CD4-positive, CD25-positive, alpha-beta regulatory T cell (primary cell): ENCODE measurements at regions not wholly inside any gene's neighbourhood (a gene's known extent, or its start where the extent isn't known, plus 50 kb on each side); places are given as distances from the start of the nearest gene placed in this dataset.
A peak's percentile ranks its signal among the peaks of the same experiment; 100 is the strongest.

Experiments
- ATAC-seq, 2 donors: fragments of 150-1000 bp; cut with Tn5 transposase; one replicate each; pipeline ENCODE4 v1.10.0; 2021; ENCODE audit warnings: low read depth in 2 of 2, moderate number of reproducible peaks in 2 of 2, moderate library complexity in 1 of 2
- DNase-seq, 3 donors: peaks; one replicate each; pipeline versions ENCODE4 v3.0.0 to v3.0.0-alpha.2; 2012 to 2022; ENCODE audit warnings: mixed read lengths in 1 of 3
- H3K27ac ChIP-seq: one replicate; pipeline ENCODE4 v1.7.0; 2013; ENCODE audit warnings: mild to moderate bottlenecking, low read length; ENCODE audit not compliant: insufficient read depth, poor library complexity, severe bottlenecking
- H3K27me3 ChIP-seq: one replicate; pipeline ENCODE4 v1.7.0; 2013; ENCODE audit warnings: low read length; ENCODE audit not compliant: control insufficient read depth, insufficient read depth
- H3K36me3 ChIP-seq: one replicate; pipeline ENCODE4 v1.7.0; 2013; ENCODE audit warnings: mild to moderate bottlenecking, low read length, moderate library complexity; ENCODE audit not compliant: control insufficient read depth, insufficient read depth
- H3K4me1 ChIP-seq: 2 replicates; pipeline ENCODE4 v1.7.0; 2013; ENCODE audit warnings: mild to moderate bottlenecking, low read length; ENCODE audit not compliant: insufficient read depth, control insufficient read depth, poor library complexity, severe bottlenecking
- H3K4me3 ChIP-seq: one replicate; pipeline ENCODE4 v1.7.0; 2013; ENCODE audit warnings: low read depth, mild to moderate bottlenecking, low read length, moderate library complexity
- H3K9me3 ChIP-seq, 2 experiments: 1 replicate in 1 of 2; 2 replicates in 1 of 2; pipeline ENCODE4 v1.7.0; 2013; ENCODE audit warnings: low read length in 2 of 2, mild to moderate bottlenecking in 1 of 2, moderate library complexity in 1 of 2; ENCODE audit not compliant: control insufficient read depth in 2 of 2
- H3K27ac Mint-ChIP-seq, 3 donors: one replicate each; pipeline ENCODE4 v1.8.0; 2020 to 2022; ENCODE audit warnings: mild to moderate bottlenecking in 3 of 3, mixed read lengths in 3 of 3, moderate library complexity in 2 of 3
- H3K27me3 Mint-ChIP-seq: one replicate; pipeline ENCODE4 v1.8.0; 2022; ENCODE audit warnings: mild to moderate bottlenecking, mixed read lengths
- H3K36me3 Mint-ChIP-seq: one replicate; pipeline ENCODE4 v1.8.0; 2020; ENCODE audit warnings: mixed read lengths
- H3K4me1 Mint-ChIP-seq, 4 donors: one replicate each; pipeline ENCODE4 v1.8.0; 2020 to 2022; ENCODE audit warnings: mixed read lengths in 4 of 4, mild to moderate bottlenecking in 1 of 4
- H3K4me3 Mint-ChIP-seq, 4 donors: one replicate each; pipeline ENCODE4 v1.8.0; 2020 to 2022; ENCODE audit warnings: mild to moderate bottlenecking in 4 of 4, mixed read lengths in 4 of 4, moderate library complexity in 3 of 4
- H3K9me3 Mint-ChIP-seq, 7 donors: one replicate each; pipeline ENCODE4 v1.8.0; 2020 to 2022; ENCODE audit warnings: mixed read lengths in 7 of 7, mild to moderate bottlenecking in 3 of 7, moderate library complexity in 2 of 7

- ATAC-seq (no peak), DNase-seq (no peak)
- Mint-ChIP-seq H3K27me3 (peaks cover 4% of the 10 kb centered on the region), H3K4me3 (no peak overlapping the region), H3K36me3 (no peaks in the 10 kb centered on the region), H3K9me3 (peaks cover 0 to 2% (median 1%) of the 10 kb centered on the region in 7 donors), H3K4me1 (peaks cover 0 to 8% (median 4%) of the 10 kb centered on the region in 4 donors), H3K27ac (no peak overlapping the region)
- H3K36me3 ChIP-seq: no peaks in the 10 kb centered on the region
- H3K27me3 ChIP-seq: no peaks in the 10 kb centered on the region
- no peaks in the 10 kb centered on the region for H3K4me1 ChIP-seq
- no peak overlapping the region for H3K4me3 ChIP-seq
- no peaks in the 10 kb centered on the region for H3K9me3 ChIP-seq
- H3K27ac ChIP-seq: no peak overlapping the region
These were observed 84.3 kb downstream of the SPRY1 start for GRCh38 chr4:123480706-123481418.

GRCh38 chr4:123481717-123482116 is 85.1 kb downstream of the SPRY1 start:
- no peaks in the 10 kb centered on the region for H3K36me3 Mint-ChIP-seq
- Histone ChIP-seq H3K27ac (no peak overlapping the region), H3K27me3 (no peaks in the 10 kb centered on the region), H3K9me3 (no peaks in the 10 kb centered on the region), H3K4me3 (no peak overlapping the region), H3K4me1 (no peaks in the 10 kb centered on the region), H3K36me3 (no peaks in the 10 kb centered on the region)
- H3K9me3 Mint-ChIP-seq: peaks cover 0 to 2% (median 0%) of the 10 kb centered on the region in 7 donors
- H3K27me3 Mint-ChIP-seq: peaks cover 4% of the 10 kb centered on the region
- ATAC-seq: no peak
- H3K27ac Mint-ChIP-seq: no peak overlapping the region
- peaks cover 0 to 8% (median 4%) of the 10 kb centered on the region in 4 donors for H3K4me1 Mint-ChIP-seq
- DNase-seq: no peak
- H3K4me3 Mint-ChIP-seq: no peak overlapping the region

- peaks cover 0 to 2% (median 0%) of the 10 kb centered on the region in 7 donors for H3K9me3 Mint-ChIP-seq
- H3K4me1 ChIP-seq: no peaks in the 10 kb centered on the region
- no peak overlapping the region for H3K4me3 ChIP-seq
- no peaks in the 10 kb centered on the region for H3K36me3 Mint-ChIP-seq
- no peak for DNase-seq
- H3K27me3 ChIP-seq: no peaks in the 10 kb centered on the region
- H3K27ac Mint-ChIP-seq: no peak overlapping the region
- H3K27ac ChIP-seq: no peak overlapping the region
- H3K36me3 ChIP-seq: no peaks in the 10 kb centered on the region
- ATAC-seq: no peak
- peaks cover 4% of the 10 kb centered on the region for H3K27me3 Mint-ChIP-seq
- no peak overlapping the region for H3K4me3 Mint-ChIP-seq
- peaks cover 0 to 1% (median 0%) of the 10 kb centered on the region in 4 donors for H3K4me1 Mint-ChIP-seq
- H3K9me3 ChIP-seq: no peaks in the 10 kb centered on the region
These were observed 87.8 kb downstream of the SPRY1 start for GRCh38 chr4:123484291-123484926.

- H3K27ac Mint-ChIP-seq: no peak overlapping the region
- Histone ChIP-seq H3K4me3 (no peak overlapping the region), H3K4me1 (no peaks in the 10 kb centered on the region), H3K9me3 (no peaks in the 10 kb centered on the region), H3K27me3 (no peaks in the 10 kb centered on the region), H3K36me3 (no peaks in the 10 kb centered on the region), H3K27ac (no peak overlapping the region)
- H3K36me3 Mint-ChIP-seq: no peaks in the 10 kb centered on the region
- H3K27me3 Mint-ChIP-seq: peaks cover 4% of the 10 kb centered on the region
- peak overlapping the region in 1 of 4 donors; percentile 87 for H3K4me3 Mint-ChIP-seq
- no peaks in the 10 kb centered on the region for H3K4me1 Mint-ChIP-seq
- ATAC-seq (no peak), DNase-seq (no peak)
- peaks cover 0 to 2% (median 0%) of the 10 kb centered on the region in 7 donors for H3K9me3 Mint-ChIP-seq
These were observed 89.0 kb downstream of the SPRY1 start for GRCh38 chr4:123485601-123486000.

GRCh38 chr4:123488916-123489315 is 92.3 kb downstream of the SPRY1 start:
- H3K9me3 ChIP-seq: no peaks in the 10 kb centered on the region
- H3K4me1 Mint-ChIP-seq: no peaks in the 10 kb centered on the region
- peaks cover 0 to 2% (median 0%) of the 10 kb centered on the region in 7 donors for H3K9me3 Mint-ChIP-seq
- no peak for ATAC-seq
- H3K4me3 ChIP-seq: no peak overlapping the region
- H3K27me3 Mint-ChIP-seq: no peaks in the 10 kb centered on the region
- no peak overlapping the region for H3K27ac ChIP-seq
- no peaks in the 10 kb centered on the region for H3K36me3 Mint-ChIP-seq
- no peak overlapping the region for H3K27ac Mint-ChIP-seq
- H3K27me3 ChIP-seq: no peaks in the 10 kb centered on the region
- no peak overlapping the region for H3K4me3 Mint-ChIP-seq
- H3K36me3 ChIP-seq: no peaks in the 10 kb centered on the region
- H3K4me1 ChIP-seq: no peaks in the 10 kb centered on the region
- no peak for DNase-seq

GRCh38 chr4:123495530-123495929 is 98.9 kb downstream of the SPRY1 start:
- Histone ChIP-seq H3K36me3 (no peaks in the 10 kb centered on the region), H3K4me3 (no peak overlapping the region), H3K9me3 (no peaks in the 10 kb centered on the region), H3K27ac (no peak overlapping the region), H3K4me1 (no peaks in the 10 kb centered on the region), H3K27me3 (no peaks in the 10 kb centered on the region)
- ATAC-seq (no peak), DNase-seq (no peak)
- Mint-ChIP-seq H3K27ac (no peak overlapping the region), H3K9me3 (peaks cover 0 to 3% (median 0%) of the 10 kb centered on the region in 7 donors), H3K27me3 (no peaks in the 10 kb centered on the region), H3K36me3 (no peaks in the 10 kb centered on the region), H3K4me3 (no peak overlapping the region), H3K4me1 (no peaks in the 10 kb centered on the region)

- no peak for ATAC-seq
- Mint-ChIP-seq H3K27ac (no peak overlapping the region), H3K9me3 (peaks cover 0 to 3% (median 0%) of the 10 kb centered on the region in 7 donors)
These were observed 99.8 kb downstream of the SPRY1 start for GRCh38 chr4:123496421-123496820.

GRCh38 chr4:123497340-123497739 is 100.7 kb downstream of the SPRY1 start:
- Mint-ChIP-seq H3K4me3 (no peak overlapping the region), H3K27ac (no peak overlapping the region), H3K36me3 (no peaks in the 10 kb centered on the region), H3K9me3 (peaks cover 0 to 3% (median 0%) of the 10 kb centered on the region in 7 donors), H3K4me1 (no peaks in the 10 kb centered on the region), H3K27me3 (no peaks in the 10 kb centered on the region)
- no peaks in the 10 kb centered on the region for H3K9me3 ChIP-seq
- H3K4me1 ChIP-seq: no peaks in the 10 kb centered on the region
- no peaks in the 10 kb centered on the region for H3K36me3 ChIP-seq
- no peak for DNase-seq
- no peak for ATAC-seq
- H3K4me3 ChIP-seq: no peak overlapping the region
- no peak overlapping the region for H3K27ac ChIP-seq
- H3K27me3 ChIP-seq: no peaks in the 10 kb centered on the region

More at GRCh38 chr4:123496421-123496820, 99.8 kb downstream of the SPRY1 start:
- Histone ChIP-seq H3K27me3 (no peaks in the 10 kb centered on the region), H3K4me1 (no peaks in the 10 kb centered on the region), H3K36me3 (no peaks in the 10 kb centered on the region), H3K4me3 (no peak overlapping the region), H3K9me3 (no peaks in the 10 kb centered on the region), H3K27ac (no peak overlapping the region)
- no peak for DNase-seq
- H3K4me3 Mint-ChIP-seq: no peak overlapping the region
- H3K36me3 Mint-ChIP-seq: no peaks in the 10 kb centered on the region
- H3K4me1 Mint-ChIP-seq: no peaks in the 10 kb centered on the region
- H3K27me3 Mint-ChIP-seq: no peaks in the 10 kb centered on the region
